OCI-LY3 (cell line): ENCODE measurements at regions not wholly inside any gene's neighbourhood (a gene's known extent, or its start where the extent isn't known, plus 50 kb on each side); places are given as distances from the start of the nearest gene placed in this dataset.

ENCODE experiments used
- EZH2phosphoT487 ChIP-seq: fragments of 200-600 bp; shearing (Covaris generic); IDR thresholded peaks from 2 replicates; pipeline ENCODE4 v1.6.1; 2018; ENCODE audit warnings: antibody characterized with exemption, mixed run types, low read depth
- TF ChIP-seq, protein P1 (sequence below): fragments of 200-600, 300-600 bp; sonication (generic); IDR thresholded peaks from 2 replicates; pipeline ENCODE4 v1.5.1; 2014; ENCODE audit warnings: antibody characterized with exemption, low read length, low read depth

DNA sequence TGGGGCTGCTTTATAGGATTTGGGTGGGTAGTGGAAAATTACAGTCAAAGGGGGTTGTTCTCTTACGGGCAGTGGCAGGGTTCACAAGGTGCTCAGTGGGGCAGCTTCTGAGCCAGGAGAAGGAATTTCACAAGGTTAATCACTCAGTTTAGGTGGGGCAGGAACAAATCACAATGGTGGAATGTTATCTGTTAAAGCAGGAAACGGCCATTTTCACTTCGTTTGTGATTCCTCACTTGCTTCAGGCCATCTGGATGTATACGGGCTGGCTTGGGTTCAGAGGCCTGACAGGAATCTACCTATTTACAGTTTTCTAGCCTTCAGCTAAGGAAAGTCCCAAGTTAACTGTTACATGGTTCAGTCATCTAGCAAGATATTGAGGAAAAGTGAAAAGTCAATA lies 1003.5 kb downstream of the STPG2 start:
- TF ChIP-seq, protein P1, sequence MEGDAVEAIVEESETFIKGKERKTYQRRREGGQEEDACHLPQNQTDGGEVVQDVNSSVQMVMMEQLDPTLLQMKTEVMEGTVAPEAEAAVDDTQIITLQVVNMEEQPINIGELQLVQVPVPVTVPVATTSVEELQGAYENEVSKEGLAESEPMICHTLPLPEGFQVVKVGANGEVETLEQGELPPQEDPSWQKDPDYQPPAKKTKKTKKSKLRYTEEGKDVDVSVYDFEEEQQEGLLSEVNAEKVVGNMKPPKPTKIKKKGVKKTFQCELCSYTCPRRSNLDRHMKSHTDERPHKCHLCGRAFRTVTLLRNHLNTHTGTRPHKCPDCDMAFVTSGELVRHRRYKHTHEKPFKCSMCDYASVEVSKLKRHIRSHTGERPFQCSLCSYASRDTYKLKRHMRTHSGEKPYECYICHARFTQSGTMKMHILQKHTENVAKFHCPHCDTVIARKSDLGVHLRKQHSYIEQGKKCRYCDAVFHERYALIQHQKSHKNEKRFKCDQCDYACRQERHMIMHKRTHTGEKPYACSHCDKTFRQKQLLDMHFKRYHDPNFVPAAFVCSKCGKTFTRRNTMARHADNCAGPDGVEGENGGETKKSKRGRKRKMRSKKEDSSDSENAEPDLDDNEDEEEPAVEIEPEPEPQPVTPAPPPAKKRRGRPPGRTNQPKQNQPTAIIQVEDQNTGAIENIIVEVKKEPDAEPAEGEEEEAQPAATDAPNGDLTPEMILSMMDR, result no peak
- no peak for TF ChIP-seq EZH2phosphoT487
